CD4-positive, alpha-beta T cell (primary cell): ENCODE measurements at regions not wholly inside any gene's neighbourhood (a gene's known extent, or its start where the extent isn't known, plus 50 kb on each side); places are given as distances from the start of the nearest gene placed in this dataset.

Source experiments
- ATAC-seq: fragments of 200-7000 bp; cut with Tn5 transposase; one replicate; pipeline ENCODE4 v1.10.0; 2022; ENCODE audit warnings: mild to moderate bottlenecking; ENCODE audit not compliant: poor library complexity
- CTCF ChIA-PET: fragments of 350-600 bp; sonication (Branson Sonifier 250); formaldehyde crosslinking; loops from one replicate; lab custom pipeline; 2021; ENCODE audit warnings: antibody characterized with exemption, inconsistent platforms; lab: Charles Lee
- POLR2A ChIA-PET: fragments of 350-600 bp; sonication (Branson Sonifier 250); formaldehyde crosslinking; loops from one replicate; lab custom pipeline; 2021; ENCODE audit warnings: antibody characterized with exemption, inconsistent platforms; lab: Charles Lee
- DNase-seq, 14 experiments: peaks; one replicate each; pipeline ENCODE4 v3.0.0-alpha.2; 2013 to 2020; ENCODE audit warnings: mixed read lengths in 2 of 14
- H3K27ac ChIP-seq, 2 donors: one replicate each; pipeline versions ENCODE4 v1.5.1 to v1.7.0; 2013; ENCODE audit warnings: low read length in 2 of 2, low read depth in 1 of 2, mild to moderate bottlenecking in 1 of 2
- H3K27me3 ChIP-seq, 2 experiments: 1 replicate in 1 of 2; 2 replicates in 1 of 2; pipeline versions ENCODE4 v1.6.1 to v1.7.0; 2013; ENCODE audit warnings: low read length in 2 of 2, control low read depth in 1 of 2, mild to moderate bottlenecking in 1 of 2, moderate library complexity in 1 of 2; ENCODE audit not compliant: insufficient read depth in 2 of 2, control insufficient read depth in 1 of 2
- H3K36me3 ChIP-seq: one replicate; pipeline ENCODE4 v1.6.1; 2013; ENCODE audit warnings: low read length, control low read depth; ENCODE audit not compliant: insufficient read depth
- H3K4me1 ChIP-seq: one replicate; pipeline ENCODE4 v1.6.1; 2013; ENCODE audit warnings: low read length, control low read depth; ENCODE audit not compliant: insufficient read depth
- H3K4me3 ChIP-seq: one replicate; pipeline ENCODE4 v1.5.1; 2013; ENCODE audit warnings: mild to moderate bottlenecking, low read length, moderate library complexity
- H3K9me3 ChIP-seq, 2 experiments: 1 replicate in 1 of 2; 2 replicates in 1 of 2; pipeline versions ENCODE4 v1.6.1 to v1.7.0; 2013; ENCODE audit warnings: low read length in 2 of 2, mild to moderate bottlenecking in 2 of 2, control low read depth in 1 of 2, moderate library complexity in 1 of 2; ENCODE audit not compliant: control insufficient read depth in 1 of 2, insufficient read depth in 1 of 2
- H3K27ac Mint-ChIP-seq: one replicate; pipeline ENCODE4 v1.8.0; 2020; ENCODE audit warnings: mixed read lengths
- H3K27me3 Mint-ChIP-seq: one replicate; pipeline ENCODE4 v1.8.0; 2021; ENCODE audit warnings: mixed read lengths
- H3K36me3 Mint-ChIP-seq: one replicate; pipeline ENCODE4 v1.8.0; 2021; ENCODE audit warnings: low read depth, mixed read lengths
- H3K4me1 Mint-ChIP-seq: one replicate; pipeline ENCODE4 v1.8.0; 2021; ENCODE audit warnings: low read depth, mixed read lengths
- H3K4me3 Mint-ChIP-seq: one replicate; pipeline ENCODE4 v1.8.0; 2020; ENCODE audit warnings: mild to moderate bottlenecking, mixed read lengths
- H3K9me3 Mint-ChIP-seq: one replicate; pipeline ENCODE4 v1.8.0; 2020; ENCODE audit warnings: mixed read lengths
- intact Hi-C, 2 experiments: fragments of 100-400 bp; cut with DNase I in 1 of 2; cut with micrococcal nuclease in 1 of 2; formaldehyde crosslinking; loops; one replicate each; pipeline versions ENCODE4 v1.15.1 to v1.9.0; 2023 to 2025; cut with DNase I, micrococcal nuclease
- TF ChIP-seq, protein P1 (sequence below): fragments of 200-600 bp; IDR thresholded peaks from one replicate; pipeline ENCODE4 v1.8.0; 2022; ENCODE audit warnings: antibody characterized with exemption, mild to moderate bottlenecking

DNA sequence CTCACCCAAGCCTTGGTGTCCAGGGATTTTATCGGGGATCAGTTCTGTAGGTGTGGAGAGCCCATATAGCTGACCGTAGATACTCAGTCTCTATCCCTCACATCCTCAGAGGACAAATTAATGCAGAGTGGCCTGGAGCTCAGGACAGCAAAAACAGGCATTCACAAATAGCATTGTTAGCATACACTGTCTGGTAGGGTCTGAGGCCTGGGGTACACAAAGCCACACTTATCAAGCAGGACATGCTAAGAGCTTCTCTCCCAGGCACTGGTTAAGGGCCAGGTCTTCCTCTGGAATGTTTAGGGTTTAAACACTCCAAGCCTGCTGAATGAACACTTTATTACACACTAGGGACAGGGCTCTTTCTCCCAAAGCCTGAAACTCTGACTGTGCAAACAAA, 253.2 kb downstream of the NEDD1 start:
- Histone ChIP-seq H3K27me3 (no peaks in the 10 kb centered on the region), H3K9me3 (no peaks in the 10 kb centered on the region), H3K36me3 (no peaks in the 10 kb centered on the region), H3K4me3 (no peak overlapping the region), H3K27ac (no peak overlapping the region), H3K4me1 (no peaks in the 10 kb centered on the region)
- intact Hi-C loops = no loop called here
- H3K27me3 Mint-ChIP-seq = peaks cover 14% of the 10 kb centered on the region
- no peaks in the 10 kb centered on the region for H3K9me3 Mint-ChIP-seq
- H3K4me1 Mint-ChIP-seq = no peaks in the 10 kb centered on the region
- ATAC-seq (no peak), DNase-seq (no peak)
- POLR2A ChIA-PET = no interaction called here
- TF ChIP-seq, protein P1, sequence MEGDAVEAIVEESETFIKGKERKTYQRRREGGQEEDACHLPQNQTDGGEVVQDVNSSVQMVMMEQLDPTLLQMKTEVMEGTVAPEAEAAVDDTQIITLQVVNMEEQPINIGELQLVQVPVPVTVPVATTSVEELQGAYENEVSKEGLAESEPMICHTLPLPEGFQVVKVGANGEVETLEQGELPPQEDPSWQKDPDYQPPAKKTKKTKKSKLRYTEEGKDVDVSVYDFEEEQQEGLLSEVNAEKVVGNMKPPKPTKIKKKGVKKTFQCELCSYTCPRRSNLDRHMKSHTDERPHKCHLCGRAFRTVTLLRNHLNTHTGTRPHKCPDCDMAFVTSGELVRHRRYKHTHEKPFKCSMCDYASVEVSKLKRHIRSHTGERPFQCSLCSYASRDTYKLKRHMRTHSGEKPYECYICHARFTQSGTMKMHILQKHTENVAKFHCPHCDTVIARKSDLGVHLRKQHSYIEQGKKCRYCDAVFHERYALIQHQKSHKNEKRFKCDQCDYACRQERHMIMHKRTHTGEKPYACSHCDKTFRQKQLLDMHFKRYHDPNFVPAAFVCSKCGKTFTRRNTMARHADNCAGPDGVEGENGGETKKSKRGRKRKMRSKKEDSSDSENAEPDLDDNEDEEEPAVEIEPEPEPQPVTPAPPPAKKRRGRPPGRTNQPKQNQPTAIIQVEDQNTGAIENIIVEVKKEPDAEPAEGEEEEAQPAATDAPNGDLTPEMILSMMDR = no peak
- H3K36me3 Mint-ChIP-seq = no peaks in the 10 kb centered on the region
- H3K4me3 Mint-ChIP-seq = no peak overlapping the region
- no peak overlapping the region for H3K27ac Mint-ChIP-seq
- CTCF ChIA-PET = no interaction called here

- H3K4me1 ChIP-seq = no peaks in the 10 kb centered on the region
- Mint-ChIP-seq H3K4me3 (no peak overlapping the region), H3K27ac (no peak overlapping the region), H3K36me3 (no peaks in the 10 kb centered on the region), H3K9me3 (no peaks in the 10 kb centered on the region), H3K27me3 (peaks cover 14% of the 10 kb centered on the region), H3K4me1 (no peaks in the 10 kb centered on the region)
- H3K27ac ChIP-seq = no peak overlapping the region
- POLR2A ChIA-PET = no interaction called here
- intact Hi-C loops = no loop called here
- no peaks in the 10 kb centered on the region for H3K9me3 ChIP-seq
- ATAC-seq = no peak
- H3K36me3 ChIP-seq = no peaks in the 10 kb centered on the region
- TF ChIP-seq, protein P1 = no peak
- DNase-seq = no peak
- H3K4me3 ChIP-seq = no peak overlapping the region
- CTCF ChIA-PET = no interaction called here
- H3K27me3 ChIP-seq = no peaks in the 10 kb centered on the region
Observed at GRCh38 chr12:97162173-97162572, 255.1 kb downstream of the NEDD1 start.

DNA sequence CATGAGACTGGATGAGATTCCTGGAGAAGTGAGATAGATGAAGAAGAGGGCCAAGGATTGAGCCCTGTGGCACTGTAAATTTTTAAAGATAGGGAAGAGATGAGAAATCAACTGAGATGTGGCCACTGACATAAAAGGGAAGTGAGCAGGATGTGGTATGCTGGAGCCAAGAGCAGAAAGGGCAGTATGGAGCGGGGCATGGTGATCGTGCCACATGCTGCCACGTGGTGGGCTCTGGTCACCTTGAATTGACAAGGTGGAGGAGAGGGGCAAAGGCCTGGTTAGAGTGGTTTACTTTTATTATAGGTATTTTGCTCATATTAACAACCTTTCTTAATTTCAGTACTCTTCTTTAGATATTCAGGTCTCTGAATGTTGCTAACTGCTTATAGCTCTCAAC, 257.9 kb downstream of the NEDD1 start:
- no peak for ATAC-seq
- Mint-ChIP-seq H3K36me3 (no peaks in the 10 kb centered on the region), H3K9me3 (no peaks in the 10 kb centered on the region), H3K27me3 (peaks cover 24% of the 10 kb centered on the region), H3K4me3 (no peak overlapping the region), H3K4me1 (no peaks in the 10 kb centered on the region), H3K27ac (no peak overlapping the region)
- no peaks in the 10 kb centered on the region for H3K4me1 ChIP-seq
- CTCF ChIA-PET = interaction anchor here (1.6 kb wide), 1 partner anchor 12 kb away, joined by 7 read pairs; no protein-coding TSS in a partner anchor
- no peaks in the 10 kb centered on the region for H3K36me3 ChIP-seq
- intact Hi-C loops = no loop called here
- TF ChIP-seq, protein P1 = no peak
- no peak overlapping the region for H3K4me3 ChIP-seq
- no peaks in the 10 kb centered on the region for H3K27me3 ChIP-seq
- H3K27ac ChIP-seq = no peak overlapping the region
- no peak for DNase-seq
- no peaks in the 10 kb centered on the region for H3K9me3 ChIP-seq
- POLR2A ChIA-PET = no interaction called here
